ENCODE measurements at regions not wholly inside any gene's neighbourhood (a gene's known extent, or its start where the extent isn't known, plus 50 kb on each side); places are given as distances from the start of the nearest gene placed in this dataset.

DNA sequence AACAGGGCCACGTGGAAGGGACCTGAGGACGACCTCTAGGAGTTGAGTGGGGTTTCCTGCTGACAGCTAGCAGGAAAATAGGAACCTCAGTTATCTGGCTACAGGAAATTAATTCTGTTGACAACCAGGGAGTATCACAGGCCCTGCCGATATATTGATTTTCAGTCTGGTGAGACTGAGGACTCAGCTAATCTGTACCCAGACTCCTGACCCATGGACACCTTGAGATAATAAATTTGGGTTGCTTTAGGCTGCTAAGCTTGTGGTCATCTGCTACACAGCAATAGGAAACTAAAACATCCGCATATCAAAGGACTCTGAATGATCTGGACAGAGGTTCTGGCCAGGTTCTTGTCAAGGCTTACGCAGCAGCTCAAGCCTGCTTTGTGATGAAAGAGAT lies 80.8 kb upstream of the CNEP1R1 start:
- H3K4me3 ChIP-seq (ENCODE audit: low read depth, low read length), result no peak overlapping the region
- no peak for DNase-seq
- Mint-ChIP-seq H3K27me3 (peaks cover 27% of the 10 kb centered on the region), H3K4me1 (no peaks in the 10 kb centered on the region), H3K36me3 (no peaks in the 10 kb centered on the region), H3K27ac (no peak overlapping the region), H3K4me3 (no peak overlapping the region), H3K9me3 (no peaks in the 10 kb centered on the region)
- H3K27me3 ChIP-seq (ENCODE audit: control insufficient read depth, insufficient read depth, low read length), result peaks cover 4% of the 10 kb centered on the region
- H3K4me1 ChIP-seq (ENCODE audit: control insufficient read depth, insufficient read depth, low read length, poor library complexity, severe bottlenecking), result no peaks in the 10 kb centered on the region
- ATAC-seq (ENCODE audit: low read depth in 2 of 2), result no peak
- H3K27ac ChIP-seq (ENCODE audit: insufficient read depth, low read length, poor library complexity, severe bottlenecking), result no peak overlapping the region
- no peaks in the 10 kb centered on the region for H3K9me3 ChIP-seq (ENCODE audit: control insufficient read depth in 2 of 2, low read length in 2 of 2)
- H3K36me3 ChIP-seq (ENCODE audit: control insufficient read depth, insufficient read depth, low read length), result no peaks in the 10 kb centered on the region

DNA sequence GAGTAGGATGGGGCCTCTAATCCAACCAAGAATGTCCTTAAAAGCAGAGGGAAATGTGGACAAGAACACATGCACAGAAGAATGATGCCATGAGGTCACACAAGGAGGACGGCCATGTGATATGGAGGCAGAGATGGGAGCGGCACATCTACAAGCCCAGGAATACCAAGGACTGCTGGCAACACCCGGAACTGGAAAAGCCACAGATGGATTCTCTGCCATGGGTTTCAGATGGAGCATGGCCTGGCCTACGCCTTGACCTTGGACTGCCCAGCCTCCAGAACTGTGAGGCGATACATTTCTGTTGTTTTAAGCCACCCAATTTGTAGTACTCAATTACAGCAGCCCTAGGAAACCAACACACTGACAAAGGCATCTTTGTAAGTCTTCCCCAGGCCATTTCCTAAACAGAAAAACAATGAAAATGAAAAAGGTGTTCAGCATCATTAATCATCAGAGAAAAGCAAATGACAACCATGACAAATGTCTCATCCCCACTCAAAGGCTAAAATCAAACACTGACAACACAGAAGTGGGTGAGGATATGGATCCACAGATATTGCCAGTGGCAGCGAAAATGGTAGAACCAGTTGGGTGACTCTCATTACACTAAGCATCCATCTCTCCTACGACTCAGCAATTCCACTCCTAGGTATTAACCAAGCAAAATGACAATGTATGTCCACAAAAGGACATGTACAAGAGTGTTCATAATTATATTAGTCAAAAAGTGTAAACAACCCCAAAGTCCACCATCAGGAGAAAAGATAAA lies 76.9 kb upstream of the CNEP1R1 start:
- Histone ChIP-seq H3K36me3 (ENCODE audit: control insufficient read depth, insufficient read depth, low read length) (no peaks in the 10 kb centered on the region), H3K9me3 (ENCODE audit: control insufficient read depth in 2 of 2, low read length in 2 of 2) (no peaks in the 10 kb centered on the region), H3K27ac (ENCODE audit: insufficient read depth, low read length, poor library complexity, severe bottlenecking) (no peak overlapping the region), H3K4me3 (ENCODE audit: low read depth, low read length) (no peak overlapping the region), H3K4me1 (ENCODE audit: control insufficient read depth, insufficient read depth, low read length, poor library complexity, severe bottlenecking) (no peaks in the 10 kb centered on the region), H3K27me3 (ENCODE audit: control insufficient read depth, insufficient read depth, low read length) (peaks cover 4% of the 10 kb centered on the region)
- Mint-ChIP-seq H3K4me1 (no peaks in the 10 kb centered on the region), H3K4me3 (no peak overlapping the region), H3K9me3 (no peaks in the 10 kb centered on the region), H3K36me3 (no peaks in the 10 kb centered on the region), H3K27ac (no peak overlapping the region), H3K27me3 (peaks cover 9% of the 10 kb centered on the region)
- no peak for DNase-seq
- no peak for ATAC-seq (ENCODE audit: low read depth in 2 of 2)

DNA sequence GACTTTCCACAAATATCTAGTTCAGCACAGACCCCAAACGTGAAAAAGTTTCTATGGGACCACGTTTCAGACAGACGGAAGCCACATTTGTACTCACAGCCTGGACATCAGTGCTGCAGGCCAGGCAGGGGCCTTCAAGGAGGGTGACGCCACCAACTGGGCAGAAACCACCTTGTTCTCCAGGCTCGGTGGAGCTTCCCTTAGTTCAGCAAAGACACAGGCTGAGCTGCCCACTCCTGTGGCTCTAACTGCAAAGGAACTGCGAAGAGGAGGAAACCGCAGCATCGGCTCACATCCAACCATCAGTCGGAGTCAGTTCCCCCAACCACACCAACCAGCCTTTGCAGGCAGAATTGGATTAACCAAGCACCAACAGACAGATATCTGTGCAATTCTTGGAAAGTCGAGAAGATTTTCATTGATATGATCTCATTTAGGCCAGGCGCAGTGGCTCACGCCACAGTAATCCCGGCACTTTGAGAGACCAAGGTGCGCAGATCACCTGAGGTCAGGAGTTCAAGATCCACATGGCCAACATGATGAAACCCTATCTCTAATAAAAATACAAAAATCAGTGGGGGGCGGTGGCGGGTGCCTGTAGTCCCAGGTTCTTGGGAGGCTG lies 73.3 kb upstream of the CNEP1R1 start:
- H3K27me3 Mint-ChIP-seq, result peaks cover under 1% of the 10 kb centered on the region
- no peaks in the 10 kb centered on the region for H3K4me1 Mint-ChIP-seq
- H3K9me3 Mint-ChIP-seq, result no peaks in the 10 kb centered on the region
- H3K4me3 Mint-ChIP-seq, result no peak overlapping the region
- H3K27ac Mint-ChIP-seq, result no peak overlapping the region
- H3K4me1 ChIP-seq (ENCODE audit: control insufficient read depth, insufficient read depth, low read length, poor library complexity, severe bottlenecking), result no peaks in the 10 kb centered on the region
- H3K27ac ChIP-seq (ENCODE audit: insufficient read depth, low read length, poor library complexity, severe bottlenecking), result no peak overlapping the region
- H3K9me3 ChIP-seq (ENCODE audit: control insufficient read depth in 2 of 2, low read length in 2 of 2), result no peaks in the 10 kb centered on the region
- no peak for DNase-seq
- no peaks in the 10 kb centered on the region for H3K36me3 Mint-ChIP-seq
- H3K36me3 ChIP-seq (ENCODE audit: control insufficient read depth, insufficient read depth, low read length), result no peaks in the 10 kb centered on the region
- no peak overlapping the region for H3K4me3 ChIP-seq (ENCODE audit: low read depth, low read length)
- ATAC-seq (ENCODE audit: low read depth in 2 of 2), result no peak
- peaks cover 4% of the 10 kb centered on the region for H3K27me3 ChIP-seq (ENCODE audit: control insufficient read depth, insufficient read depth, low read length)

DNA sequence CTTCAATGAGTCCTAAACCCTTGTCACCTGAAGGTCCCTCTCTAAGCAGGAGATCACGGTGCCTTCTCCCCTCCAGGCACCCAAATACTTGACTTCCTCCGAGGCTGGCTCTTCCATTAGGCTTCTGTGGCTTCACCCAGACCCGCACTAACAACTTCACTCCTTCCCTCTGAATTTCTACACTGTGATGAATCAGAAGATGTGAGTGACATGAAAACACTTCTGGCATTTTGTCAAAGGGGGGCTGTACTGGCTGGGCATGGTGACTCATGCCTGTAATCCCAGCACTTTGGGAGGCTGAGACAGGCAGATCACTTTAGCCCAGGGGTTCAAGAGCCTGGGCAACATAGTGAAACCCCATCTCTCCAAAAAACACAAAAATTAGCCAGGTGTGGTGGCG lies 72.6 kb upstream of the CNEP1R1 start:
- DNase-seq (no peak), ATAC-seq (ENCODE audit: low read depth in 2 of 2) (no peak)
- H3K27me3 Mint-ChIP-seq, result no peaks in the 10 kb centered on the region
- Histone ChIP-seq H3K27me3 (ENCODE audit: control insufficient read depth, insufficient read depth, low read length) (peaks cover 4% of the 10 kb centered on the region), H3K9me3 (ENCODE audit: control insufficient read depth in 2 of 2, low read length in 2 of 2) (no peaks in the 10 kb centered on the region), H3K4me3 (ENCODE audit: low read depth, low read length) (no peak overlapping the region), H3K36me3 (ENCODE audit: control insufficient read depth, insufficient read depth, low read length) (no peaks in the 10 kb centered on the region), H3K27ac (ENCODE audit: insufficient read depth, low read length, poor library complexity, severe bottlenecking) (no peak overlapping the region), H3K4me1 (ENCODE audit: control insufficient read depth, insufficient read depth, low read length, poor library complexity, severe bottlenecking) (no peaks in the 10 kb centered on the region)
- H3K27ac Mint-ChIP-seq, result no peak overlapping the region
- H3K36me3 Mint-ChIP-seq, result no peaks in the 10 kb centered on the region
- no peaks in the 10 kb centered on the region for H3K9me3 Mint-ChIP-seq
- no peak overlapping the region for H3K4me3 Mint-ChIP-seq
- no peaks in the 10 kb centered on the region for H3K4me1 Mint-ChIP-seq

DNA sequence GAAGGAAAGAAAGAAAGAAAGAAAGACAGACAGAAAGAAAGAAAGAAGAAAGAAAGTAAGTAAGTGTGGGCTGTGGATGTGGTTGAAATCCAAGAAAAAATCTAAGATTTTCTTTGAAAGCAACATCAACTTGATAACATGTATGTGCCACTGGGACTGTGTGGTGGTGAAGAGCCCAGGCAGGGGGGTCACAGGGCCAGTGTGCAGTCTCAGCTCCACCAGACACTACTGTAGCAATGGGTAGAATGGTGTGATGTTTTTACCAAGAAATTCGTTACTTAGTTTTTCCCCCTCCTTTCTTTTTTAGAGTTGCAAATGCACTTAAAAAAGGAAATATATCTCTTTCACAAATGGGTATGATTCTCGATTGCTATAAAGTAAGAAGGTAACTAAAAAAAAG lies 71.9 kb upstream of the CNEP1R1 start:
- Mint-ChIP-seq H3K4me3 (no peak overlapping the region), H3K27ac (no peak overlapping the region), H3K4me1 (no peaks in the 10 kb centered on the region), H3K27me3 (no peaks in the 10 kb centered on the region), H3K9me3 (no peaks in the 10 kb centered on the region), H3K36me3 (no peaks in the 10 kb centered on the region)
- DNase-seq, result no peak
- Histone ChIP-seq H3K27ac (ENCODE audit: insufficient read depth, low read length, poor library complexity, severe bottlenecking) (no peak overlapping the region), H3K27me3 (ENCODE audit: control insufficient read depth, insufficient read depth, low read length) (no peaks in the 10 kb centered on the region), H3K36me3 (ENCODE audit: control insufficient read depth, insufficient read depth, low read length) (no peaks in the 10 kb centered on the region), H3K4me1 (ENCODE audit: control insufficient read depth, insufficient read depth, low read length, poor library complexity, severe bottlenecking) (no peaks in the 10 kb centered on the region), H3K4me3 (ENCODE audit: low read depth, low read length) (no peak overlapping the region), H3K9me3 (ENCODE audit: control insufficient read depth in 2 of 2, low read length in 2 of 2) (no peaks in the 10 kb centered on the region)
- no peak for ATAC-seq (ENCODE audit: low read depth in 2 of 2)

DNA sequence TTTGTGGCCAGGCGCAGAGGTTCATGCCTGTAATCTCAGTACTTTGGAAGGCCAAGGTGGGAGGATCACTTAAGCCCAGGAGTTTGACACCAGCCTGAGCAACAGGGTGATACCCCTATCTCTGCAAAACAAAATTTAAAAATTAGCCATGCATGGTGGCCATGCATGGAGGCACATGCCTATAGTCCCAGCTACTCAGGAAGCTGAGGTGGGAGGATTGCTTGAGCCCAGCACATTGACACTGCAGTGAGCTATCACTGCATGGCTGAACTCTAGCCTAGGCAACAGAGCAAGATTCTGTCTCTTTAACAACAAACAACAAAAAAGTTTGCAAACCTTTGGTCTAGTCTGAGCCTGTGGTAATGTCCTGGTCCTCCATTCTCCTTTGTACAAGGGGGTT lies 69.2 kb upstream of the CNEP1R1 start:
- no peaks in the 10 kb centered on the region for H3K27me3 ChIP-seq (ENCODE audit: control insufficient read depth, insufficient read depth, low read length)
- no peaks in the 10 kb centered on the region for H3K4me1 Mint-ChIP-seq
- no peak overlapping the region for H3K27ac ChIP-seq (ENCODE audit: insufficient read depth, low read length, poor library complexity, severe bottlenecking)
- H3K4me3 Mint-ChIP-seq, result no peak overlapping the region
- no peaks in the 10 kb centered on the region for H3K9me3 Mint-ChIP-seq
- no peak for DNase-seq
- no peaks in the 10 kb centered on the region for H3K36me3 ChIP-seq (ENCODE audit: control insufficient read depth, insufficient read depth, low read length)
- ATAC-seq (ENCODE audit: low read depth in 2 of 2), result no peak
- H3K4me1 ChIP-seq (ENCODE audit: control insufficient read depth, insufficient read depth, low read length, poor library complexity, severe bottlenecking), result no peaks in the 10 kb centered on the region
- H3K4me3 ChIP-seq (ENCODE audit: low read depth, low read length), result no peak overlapping the region
- H3K36me3 Mint-ChIP-seq, result no peaks in the 10 kb centered on the region
- H3K27me3 Mint-ChIP-seq, result peaks cover 5% of the 10 kb centered on the region
- no peaks in the 10 kb centered on the region for H3K9me3 ChIP-seq (ENCODE audit: control insufficient read depth in 2 of 2, low read length in 2 of 2)
- H3K27ac Mint-ChIP-seq, result no peak overlapping the region

DNA sequence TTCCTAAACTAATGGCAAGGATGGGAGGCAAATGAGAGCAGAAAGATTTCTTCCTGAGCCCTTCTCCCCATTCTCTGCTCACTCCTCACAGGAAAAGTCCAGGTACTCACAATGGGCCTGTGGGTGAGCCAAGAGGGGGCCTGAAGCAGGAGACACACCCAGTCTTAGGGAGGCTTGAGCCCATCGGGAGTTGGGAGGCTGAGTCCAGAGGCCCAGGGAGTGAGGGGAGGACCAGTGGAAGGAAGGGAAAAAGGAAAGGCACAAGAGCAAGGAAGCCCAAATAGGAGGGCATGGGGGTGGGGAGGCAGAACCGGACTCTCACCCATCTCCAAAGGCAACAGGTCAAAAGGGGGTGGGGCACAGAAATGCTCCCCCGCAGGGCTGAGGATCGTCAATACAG lies 68.1 kb upstream of the CNEP1R1 start:
- ATAC-seq (ENCODE audit: low read depth in 2 of 2) (no peak), DNase-seq (no peak)
- peaks cover 9% of the 10 kb centered on the region for H3K27me3 Mint-ChIP-seq
- H3K4me3 Mint-ChIP-seq, result no peak overlapping the region
- Histone ChIP-seq H3K36me3 (ENCODE audit: control insufficient read depth, insufficient read depth, low read length) (no peaks in the 10 kb centered on the region), H3K9me3 (ENCODE audit: control insufficient read depth in 2 of 2, low read length in 2 of 2) (no peaks in the 10 kb centered on the region), H3K4me1 (ENCODE audit: control insufficient read depth, insufficient read depth, low read length, poor library complexity, severe bottlenecking) (no peaks in the 10 kb centered on the region), H3K27me3 (ENCODE audit: control insufficient read depth, insufficient read depth, low read length) (no peaks in the 10 kb centered on the region), H3K27ac (ENCODE audit: insufficient read depth, low read length, poor library complexity, severe bottlenecking) (no peak overlapping the region), H3K4me3 (ENCODE audit: low read depth, low read length) (no peak overlapping the region)
- no peaks in the 10 kb centered on the region for H3K4me1 Mint-ChIP-seq
- H3K27ac Mint-ChIP-seq, result no peak overlapping the region
- H3K36me3 Mint-ChIP-seq, result no peaks in the 10 kb centered on the region
- H3K9me3 Mint-ChIP-seq, result no peaks in the 10 kb centered on the region

DNA sequence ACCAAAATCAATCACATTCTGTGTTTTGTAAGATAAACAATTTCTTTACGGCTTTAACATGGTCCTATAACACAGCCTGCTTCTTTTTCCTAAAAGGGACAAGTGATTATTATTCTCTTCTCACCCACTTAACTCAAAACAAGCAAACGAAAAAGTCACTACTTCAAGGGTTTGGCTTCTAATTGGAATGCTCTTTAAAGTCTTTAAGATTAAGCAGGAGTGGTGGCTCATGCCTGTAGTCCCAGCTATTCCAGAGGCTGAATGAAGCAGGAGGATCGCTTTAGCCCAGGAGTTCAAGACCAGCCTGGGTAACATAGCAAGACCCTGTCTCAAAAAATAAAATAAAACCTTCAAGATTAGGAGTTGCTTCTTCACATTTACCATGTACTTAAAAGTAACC lies 66.6 kb upstream of the CNEP1R1 start:
- H3K27ac ChIP-seq (ENCODE audit: insufficient read depth, low read length, poor library complexity, severe bottlenecking), result no peak overlapping the region
- DNase-seq (no peak), ATAC-seq (ENCODE audit: low read depth in 2 of 2) (no peak)
- no peaks in the 10 kb centered on the region for H3K36me3 ChIP-seq (ENCODE audit: control insufficient read depth, insufficient read depth, low read length)
- Mint-ChIP-seq H3K9me3 (no peaks in the 10 kb centered on the region), H3K27ac (no peak overlapping the region), H3K27me3 (peaks cover 15% of the 10 kb centered on the region), H3K4me1 (no peaks in the 10 kb centered on the region), H3K36me3 (no peaks in the 10 kb centered on the region), H3K4me3 (no peak overlapping the region)
- H3K27me3 ChIP-seq (ENCODE audit: control insufficient read depth, insufficient read depth, low read length), result no peaks in the 10 kb centered on the region
- no peaks in the 10 kb centered on the region for H3K9me3 ChIP-seq (ENCODE audit: control insufficient read depth in 2 of 2, low read length in 2 of 2)
- H3K4me3 ChIP-seq (ENCODE audit: low read depth, low read length), result no peak overlapping the region
- no peaks in the 10 kb centered on the region for H3K4me1 ChIP-seq (ENCODE audit: control insufficient read depth, insufficient read depth, low read length, poor library complexity, severe bottlenecking)
